Urinary bladder (tissue), 3 donors: ENCODE measurements at regions not wholly inside any gene's neighbourhood (a gene's known extent, or its start where the extent isn't known, plus 50 kb on each side); places are given as distances from the start of the nearest gene placed in this dataset.

Experiments
- DNase-seq: peaks from one replicate; pipeline ENCODE4 v3.0.0-alpha.2; 2015; ENCODE audit errors: extremely low spot score
- H3K27ac ChIP-seq: one replicate; pipeline ENCODE4 v1.5.1; 2013; ENCODE audit warnings: low read depth, mild to moderate bottlenecking, moderate library complexity
- H3K36me3 ChIP-seq: one replicate; pipeline ENCODE4 v1.6.1; 2013; ENCODE audit warnings: mild to moderate bottlenecking, moderate library complexity; ENCODE audit not compliant: insufficient read depth
- H3K4me1 ChIP-seq: one replicate; pipeline ENCODE4 v1.6.1; 2013; ENCODE audit warnings: mild to moderate bottlenecking, moderate library complexity; ENCODE audit not compliant: insufficient read depth
- H3K4me3 ChIP-seq: one replicate; pipeline ENCODE4 v1.5.1; 2013; ENCODE audit warnings: low read depth, low read length
- WGBS: extraction: QIAGEN DNeasy Blood & Tissue Kit; methylation state at CpG from one replicate; pipeline ENCODE4 v1.1.7; 2013; 5-methylcytosine and 5-hydroxymethylcytosine counted together
- donor health status: healthy with polysubstance abuse.
- donor health status: healthy.

- 90% methylated on average over 4 of the region's 4 CpGs for WGBS
- no peak overlapping the region for H3K4me3 ChIP-seq
- DNase-seq = no peak
- H3K4me1 ChIP-seq = no peaks in the 10 kb centered on the region
- no peak overlapping the region for H3K27ac ChIP-seq
- no peaks in the 10 kb centered on the region for H3K36me3 ChIP-seq
Measured at GRCh38 chr13:40376296-40376849, 290.1 kb downstream of the FOXO1 start.

GRCh38 chr13:40376867-40377535 lies 289.4 kb downstream of the FOXO1 start:
- DNase-seq = no peak
- Histone ChIP-seq H3K36me3 (no peaks in the 10 kb centered on the region), H3K4me1 (no peaks in the 10 kb centered on the region), H3K4me3 (no peak overlapping the region), H3K27ac (no peak overlapping the region)
- 45% methylated on average over 10 of the region's 10 CpGs for WGBS

GRCh38 chr13:40377783-40378182 lies 288.7 kb downstream of the FOXO1 start:
- no peak for DNase-seq
- no peaks in the 10 kb centered on the region for H3K4me1 ChIP-seq
- no peak overlapping the region for H3K27ac ChIP-seq
- no peak overlapping the region for H3K4me3 ChIP-seq
- H3K36me3 ChIP-seq = no peaks in the 10 kb centered on the region
- WGBS = 78% methylated on average over 8 of the region's 8 CpGs

- no peak for DNase-seq
- H3K36me3 ChIP-seq = no peaks in the 10 kb centered on the region
- no peaks in the 10 kb centered on the region for H3K4me1 ChIP-seq
- no peak overlapping the region for H3K27ac ChIP-seq
- WGBS = 70% methylated on average over 3 of the region's 3 CpGs
- no peak overlapping the region for H3K4me3 ChIP-seq
Measured at GRCh38 chr13:40379196-40379595, 287.2 kb downstream of the FOXO1 start.

GRCh38 chr13:40379794-40380578 lies 286.5 kb downstream of the FOXO1 start:
- no peak overlapping the region for H3K27ac ChIP-seq
- WGBS = 73% methylated on average over 10 of the region's 10 CpGs
- no peak overlapping the region for H3K4me3 ChIP-seq
- no peaks in the 10 kb centered on the region for H3K36me3 ChIP-seq
- no peaks in the 10 kb centered on the region for H3K4me1 ChIP-seq
- DNase-seq = no peak

- WGBS = 93% methylated on average over 27 of the region's 27 CpGs
- Histone ChIP-seq H3K36me3 (no peaks in the 10 kb centered on the region), H3K4me1 (no peaks in the 10 kb centered on the region), H3K4me3 (no peak overlapping the region), H3K27ac (no peak overlapping the region)
- no peak for DNase-seq
Measured at GRCh38 chr13:40381935-40382764, 284.3 kb downstream of the FOXO1 start.

GRCh38 chr13:40383132-40383531 lies 283.3 kb downstream of the FOXO1 start:
- Histone ChIP-seq H3K4me1 (no peaks in the 10 kb centered on the region), H3K27ac (no peak overlapping the region), H3K36me3 (no peaks in the 10 kb centered on the region), H3K4me3 (no peak overlapping the region)
- DNase-seq = no peak
- WGBS = 63% methylated on average over 7 of the region's 7 CpGs

- WGBS = 91% methylated on average over 4 of the region's 4 CpGs
- H3K27ac ChIP-seq = no peak overlapping the region
- no peak for DNase-seq
- no peaks in the 10 kb centered on the region for H3K4me1 ChIP-seq
- H3K4me3 ChIP-seq = no peak overlapping the region
- H3K36me3 ChIP-seq = no peaks in the 10 kb centered on the region
Measured at GRCh38 chr13:40383885-40384284, 282.6 kb downstream of the FOXO1 start.

- H3K4me1 ChIP-seq = no peaks in the 10 kb centered on the region
- no peak overlapping the region for H3K4me3 ChIP-seq
- H3K27ac ChIP-seq = no peak overlapping the region
- WGBS = 81% methylated on average over 6 of the region's 6 CpGs
- H3K36me3 ChIP-seq = no peaks in the 10 kb centered on the region
- DNase-seq = peak; percentile 20
Measured at GRCh38 chr13:40384976-40385857, 281.2 kb downstream of the FOXO1 start.

- 92% methylated on average over 4 of the region's 4 CpGs for WGBS
- Histone ChIP-seq H3K27ac (no peak overlapping the region), H3K4me3 (no peak overlapping the region), H3K36me3 (no peaks in the 10 kb centered on the region), H3K4me1 (no peaks in the 10 kb centered on the region)
- no peak for DNase-seq
Measured at GRCh38 chr13:40385858-40386180, 280.6 kb downstream of the FOXO1 start.

- Histone ChIP-seq H3K27ac (no peak overlapping the region), H3K4me3 (no peak overlapping the region), H3K36me3 (no peaks in the 10 kb centered on the region), H3K4me1 (no peaks in the 10 kb centered on the region)
- no peak for DNase-seq
- WGBS = 86% methylated on average over 4 of the region's 4 CpGs
Measured at GRCh38 chr13:40386586-40386985, 279.9 kb downstream of the FOXO1 start.

GRCh38 chr13:40387775-40388174 lies 278.7 kb downstream of the FOXO1 start:
- no peak for DNase-seq
- Histone ChIP-seq H3K4me3 (no peak overlapping the region), H3K27ac (no peak overlapping the region), H3K4me1 (no peaks in the 10 kb centered on the region), H3K36me3 (no peaks in the 10 kb centered on the region)
- WGBS = 96% methylated on average over 5 of the region's 6 CpGs

GRCh38 chr13:40388617-40389016 lies 277.8 kb downstream of the FOXO1 start:
- H3K27ac ChIP-seq = no peak overlapping the region
- no peaks in the 10 kb centered on the region for H3K36me3 ChIP-seq
- no peaks in the 10 kb centered on the region for H3K4me1 ChIP-seq
- H3K4me3 ChIP-seq = no peak overlapping the region
- no peak for DNase-seq
- 52% methylated on average over 11 of the region's 11 CpGs for WGBS
